Body of pancreas (tissue), 4 donors: ENCODE measurements at regions not wholly inside any gene's neighbourhood (a gene's known extent, or its start where the extent isn't known, plus 50 kb on each side); places are given as distances from the start of the nearest gene placed in this dataset.

Source experiments
- ATAC-seq: fragments of 150-250 bp; one replicate; pipeline ENCODE4 v1.9.1; 2016
- DNase-seq, 4 donors: peaks; one replicate each; pipeline ENCODE4 v3.0.0-alpha.2; 2019
- H3K27ac ChIP-seq, 4 donors: fragments of 200-600 bp; sonication (generic); 1 replicate in 3 of 4; 2 replicates in 1 of 4; pipeline versions ENCODE4 v1.5.1 to v1.6.1; 2016 to 2019; ENCODE audit warnings: mild to moderate bottlenecking in 1 of 4, mixed read lengths in 1 of 4, moderate library complexity in 1 of 4
- H3K27me3 ChIP-seq, 2 donors: fragments of 200-600 bp; sonication (generic); one replicate each; pipeline ENCODE4 v1.6.0; 2016; ENCODE audit warnings: mild to moderate bottlenecking in 1 of 2
- H3K36me3 ChIP-seq, 2 donors: fragments of 200-600 bp; sonication (generic); replicated peaks in 1 of 2; 2 replicates each; pipeline ENCODE4 v1.5.1; 2016; ENCODE audit warnings: low read depth in 2 of 2; ENCODE audit not compliant: insufficient read depth in 1 of 2
- H3K4me1 ChIP-seq: fragments of 200-600 bp; sonication (generic); one replicate; pipeline ENCODE4 v1.6.0; 2016
- H3K4me3 ChIP-seq, 2 donors: fragments of 200-600 bp; sonication (generic); 1 replicate in 1 of 2; 2 replicates in 1 of 2; pipeline ENCODE4 v1.5.1; 2016 to 2019
- H3K9me3 ChIP-seq, 3 donors: fragments of 200-600 bp; sonication (generic); 1 replicate in 2 of 3; 2 replicates in 1 of 3; pipeline ENCODE4 v1.5.1; 2016
- POLR2A ChIP-seq, 3 donors: fragments of 450-650 bp; IDR thresholded peaks; one replicate each; pipeline ENCODE4 v1.6.1; 2016; ENCODE audit warnings: antibody characterized with exemption in 3 of 3, mild to moderate bottlenecking in 2 of 3
- WGBS, 2 donors: methylation state at CpG; one replicate each; pipeline ENCODE4 v1.1.5; 2017; 5-methylcytosine and 5-hydroxymethylcytosine counted together
- intact Hi-C: fragments of 100-400 bp; cut with DNase I; formaldehyde crosslinking; loops from one replicate; pipeline ENCODE4 v1.15.1; 2023
- TF ChIP-seq, protein P1 (sequence below), 7 experiments: fragments of 450-650 bp in 4 of 7; fragments of 200-600 bp in 3 of 7; sonication (generic) in 3 of 7; IDR thresholded peaks; one replicate each; pipeline ENCODE4 v1.5.1; 2016 to 2019; ENCODE audit warnings: antibody characterized with exemption in 7 of 7

GRCh38 chr10:28186461-28186860 lies 116.4 kb downstream of the MPP7 start:
- 36 to 57% methylated on average over 4 of the region's 4 CpGs for WGBS, 2 donors
- DNase-seq: no peak
- H3K27me3 ChIP-seq: no peaks in the 10 kb centered on the region
- no peak overlapping the region for H3K27ac ChIP-seq
- no peaks in the 10 kb centered on the region for H3K36me3 ChIP-seq
- no peak overlapping the region for H3K4me3 ChIP-seq
- H3K9me3 ChIP-seq: no peaks in the 10 kb centered on the region
- H3K4me1 ChIP-seq: no peaks in the 10 kb centered on the region
- TF ChIP-seq, protein P1, sequence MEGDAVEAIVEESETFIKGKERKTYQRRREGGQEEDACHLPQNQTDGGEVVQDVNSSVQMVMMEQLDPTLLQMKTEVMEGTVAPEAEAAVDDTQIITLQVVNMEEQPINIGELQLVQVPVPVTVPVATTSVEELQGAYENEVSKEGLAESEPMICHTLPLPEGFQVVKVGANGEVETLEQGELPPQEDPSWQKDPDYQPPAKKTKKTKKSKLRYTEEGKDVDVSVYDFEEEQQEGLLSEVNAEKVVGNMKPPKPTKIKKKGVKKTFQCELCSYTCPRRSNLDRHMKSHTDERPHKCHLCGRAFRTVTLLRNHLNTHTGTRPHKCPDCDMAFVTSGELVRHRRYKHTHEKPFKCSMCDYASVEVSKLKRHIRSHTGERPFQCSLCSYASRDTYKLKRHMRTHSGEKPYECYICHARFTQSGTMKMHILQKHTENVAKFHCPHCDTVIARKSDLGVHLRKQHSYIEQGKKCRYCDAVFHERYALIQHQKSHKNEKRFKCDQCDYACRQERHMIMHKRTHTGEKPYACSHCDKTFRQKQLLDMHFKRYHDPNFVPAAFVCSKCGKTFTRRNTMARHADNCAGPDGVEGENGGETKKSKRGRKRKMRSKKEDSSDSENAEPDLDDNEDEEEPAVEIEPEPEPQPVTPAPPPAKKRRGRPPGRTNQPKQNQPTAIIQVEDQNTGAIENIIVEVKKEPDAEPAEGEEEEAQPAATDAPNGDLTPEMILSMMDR (IDR thresholded peaks at IDR 0.05): no peak
- no peak for TF ChIP-seq POLR2A (IDR thresholded peaks at IDR 0.05)
- ATAC-seq: no peak
- intact Hi-C loops: no loop called here

DNA sequence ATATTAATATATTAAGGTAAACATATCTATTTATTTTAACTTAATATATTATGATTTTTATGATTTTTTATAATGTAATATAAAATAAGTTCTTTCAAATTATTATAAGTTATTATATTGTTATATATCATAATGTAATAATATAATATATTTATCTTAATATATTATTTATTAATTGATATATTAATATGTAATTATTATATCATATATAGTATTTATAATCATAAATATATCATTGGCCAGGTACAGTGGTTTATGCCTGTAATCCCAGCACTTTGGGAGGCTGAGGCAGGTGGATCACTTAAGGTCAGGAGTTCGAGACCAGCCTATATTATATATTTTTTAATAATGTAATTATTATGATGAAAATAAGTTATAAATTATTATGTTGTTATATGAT lies 118.1 kb downstream of the MPP7 start:
- H3K9me3 ChIP-seq: no peaks in the 10 kb centered on the region
- no peaks in the 10 kb centered on the region for H3K4me1 ChIP-seq
- 89 to 100% methylated on average over 1 of the region's 1 CpG for WGBS, 2 donors
- ATAC-seq: no peak
- DNase-seq: no peak
- no peak overlapping the region for H3K27ac ChIP-seq
- H3K27me3 ChIP-seq: no peaks in the 10 kb centered on the region
- no peaks in the 10 kb centered on the region for H3K36me3 ChIP-seq
- intact Hi-C loops: no loop called here
- TF ChIP-seq POLR2A (IDR thresholded peaks at IDR 0.05): no peak
- TF ChIP-seq, protein P1 (IDR thresholded peaks at IDR 0.05): no peak
- H3K4me3 ChIP-seq: no peak overlapping the region

- WGBS, 2 donors: 65 to 82% methylated on average over 7 of the region's 7 CpGs
- Histone ChIP-seq H3K27me3 (no peaks in the 10 kb centered on the region), H3K4me3 (no peak overlapping the region), H3K27ac (no peak overlapping the region), H3K36me3 (no peaks in the 10 kb centered on the region), H3K9me3 (no peaks in the 10 kb centered on the region), H3K4me1 (no peaks in the 10 kb centered on the region)
- intact Hi-C loops: no loop called here
- DNase-seq (no peak), ATAC-seq (no peak)
- no peak for TF ChIP-seq POLR2A (IDR thresholded peaks at IDR 0.05)
- TF ChIP-seq, protein P1 (IDR thresholded peaks at IDR 0.05): no peak
Observed at GRCh38 chr10:28181478-28182096, 121.3 kb downstream of the MPP7 start.

DNA sequence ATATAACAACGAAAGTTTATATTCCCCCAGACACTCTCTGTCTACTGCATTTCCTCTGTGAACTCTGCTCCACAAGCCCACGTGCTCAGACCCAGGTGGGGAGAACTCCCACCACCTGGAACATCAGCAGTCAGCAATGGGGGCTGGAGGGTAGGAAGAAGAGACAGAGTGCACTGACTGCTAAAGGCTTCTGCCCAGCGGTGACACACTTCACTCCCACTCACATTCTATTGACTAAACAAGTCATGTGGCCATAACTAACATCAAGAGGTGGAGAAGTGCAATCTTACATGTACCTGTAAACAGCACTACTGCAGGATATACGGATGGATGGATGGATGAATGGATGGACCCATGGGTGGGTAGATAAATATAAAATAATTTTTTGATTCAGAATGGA lies 122.2 kb downstream of the MPP7 start:
- no peak overlapping the region for H3K27ac ChIP-seq
- no peak for ATAC-seq
- no peaks in the 10 kb centered on the region for H3K36me3 ChIP-seq
- no peak overlapping the region for H3K4me3 ChIP-seq
- no peaks in the 10 kb centered on the region for H3K9me3 ChIP-seq
- intact Hi-C loops: no loop called here
- no peak for TF ChIP-seq POLR2A (IDR thresholded peaks at IDR 0.05)
- TF ChIP-seq, protein P1 (IDR thresholded peaks at IDR 0.05): no peak
- WGBS, 2 donors: 67 to 76% methylated on average over 4 of the region's 4 CpGs
- H3K27me3 ChIP-seq: no peaks in the 10 kb centered on the region
- H3K4me1 ChIP-seq: no peaks in the 10 kb centered on the region
- no peak for DNase-seq

- Histone ChIP-seq H3K4me3 (no peak overlapping the region), H3K4me1 (no peaks in the 10 kb centered on the region), H3K9me3 (no peaks in the 10 kb centered on the region), H3K36me3 (no peaks in the 10 kb centered on the region), H3K27ac (no peak overlapping the region), H3K27me3 (no peaks in the 10 kb centered on the region)
- ATAC-seq (no peak), DNase-seq (no peak)
- intact Hi-C loops: no loop called here
- TF ChIP-seq, protein P1 (IDR thresholded peaks at IDR 0.05): peak in 1 of 7 experiments; percentile 6
- no peak for TF ChIP-seq POLR2A (IDR thresholded peaks at IDR 0.05)
Observed at GRCh38 chr10:28179743-28180099, 123.1 kb downstream of the MPP7 start.
